ENCODE measurements at regions not wholly inside any gene's neighbourhood (a gene's known extent, or its start where the extent isn't known, plus 50 kb on each side); places are given as distances from the start of the nearest gene placed in this dataset.
"Not testable (repeated sequence)": the region's sequence is repeated elsewhere in the genome, so short reads cannot be mapped to it uniquely, and the experiment has no call there.

DNA sequence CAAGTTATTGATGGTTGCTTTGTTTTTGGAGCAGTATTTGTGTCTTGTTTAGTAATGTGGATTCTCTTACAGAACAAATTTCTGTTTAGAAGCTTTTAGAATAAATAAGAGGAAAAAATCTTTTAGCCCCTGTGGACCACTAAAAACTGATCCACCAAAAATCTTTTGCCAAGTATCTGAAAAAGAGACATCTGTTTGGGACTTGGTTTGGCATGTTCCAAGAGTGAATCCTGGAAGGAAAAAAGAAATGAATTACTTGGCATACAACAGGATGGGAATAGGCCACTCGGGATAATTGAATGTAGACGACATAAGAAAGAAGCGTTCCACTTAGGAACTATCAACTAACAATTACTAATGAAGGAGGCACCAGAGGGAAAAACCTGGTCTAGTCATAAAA lies 1350.1 kb upstream of the C9orf72 start:
- no peak for DNase-seq (ENCODE audit: low spot score)

DNA sequence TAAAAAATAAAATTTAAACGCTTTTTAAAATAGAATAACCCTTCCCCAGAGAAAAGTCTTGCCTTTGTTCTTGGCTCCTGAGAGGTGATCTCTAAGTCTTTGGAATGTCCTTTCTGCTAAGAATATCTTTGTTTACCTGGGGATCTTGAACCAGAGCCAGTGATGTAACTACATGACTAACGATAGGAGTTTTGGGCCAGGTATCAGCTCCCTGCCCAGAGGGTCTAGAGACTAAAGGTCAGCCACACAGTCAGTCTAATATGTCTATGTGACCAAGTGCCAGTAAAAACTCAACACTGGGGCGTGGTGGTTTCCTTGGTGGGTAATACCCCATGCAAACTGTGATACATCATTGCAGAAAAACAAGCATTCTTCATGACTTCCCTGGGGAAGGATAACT lies 1351.9 kb upstream of the C9orf72 start:
- no peak for DNase-seq (ENCODE audit: low spot score)

DNA sequence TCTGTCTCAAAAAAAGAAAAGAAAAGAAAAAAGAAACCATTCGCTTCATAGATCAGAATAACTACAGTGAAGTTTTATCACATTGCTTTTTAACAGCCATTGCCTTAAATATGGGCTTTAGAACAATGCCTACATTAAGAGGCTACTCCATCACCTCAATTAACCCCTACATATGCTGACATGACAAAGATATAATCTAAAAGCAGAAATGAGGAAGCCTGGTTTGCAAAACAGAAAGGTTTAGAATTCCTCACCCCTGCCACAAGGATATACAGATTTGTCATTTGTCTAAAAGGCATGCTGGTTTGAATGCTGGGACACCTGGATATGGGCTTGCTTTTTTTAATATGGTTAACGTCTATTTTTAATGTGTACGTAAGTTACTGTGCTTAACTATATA lies 1353.0 kb upstream of the C9orf72 start:
- no peak for DNase-seq (ENCODE audit: low spot score)

DNA sequence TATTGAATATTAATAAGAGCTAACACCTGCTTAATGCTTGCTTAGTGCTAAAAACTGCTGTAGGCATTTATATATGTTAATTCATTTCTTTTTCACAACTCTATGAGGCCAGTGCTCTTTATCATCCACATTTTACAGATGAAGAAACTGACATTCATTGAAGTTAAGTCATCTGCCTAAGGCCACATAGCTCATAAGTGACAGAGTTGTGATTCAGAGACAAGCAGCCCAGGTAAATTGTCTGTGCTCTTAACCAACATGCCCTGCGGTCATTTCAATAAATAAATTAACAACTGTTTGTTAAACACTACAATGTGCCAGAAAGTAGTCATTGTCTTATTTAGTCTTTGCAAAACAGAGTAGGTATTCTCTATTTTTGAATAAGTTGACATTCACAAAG lies 1354.4 kb upstream of the C9orf72 start:
- no peak for DNase-seq (ENCODE audit: low spot score)

DNA sequence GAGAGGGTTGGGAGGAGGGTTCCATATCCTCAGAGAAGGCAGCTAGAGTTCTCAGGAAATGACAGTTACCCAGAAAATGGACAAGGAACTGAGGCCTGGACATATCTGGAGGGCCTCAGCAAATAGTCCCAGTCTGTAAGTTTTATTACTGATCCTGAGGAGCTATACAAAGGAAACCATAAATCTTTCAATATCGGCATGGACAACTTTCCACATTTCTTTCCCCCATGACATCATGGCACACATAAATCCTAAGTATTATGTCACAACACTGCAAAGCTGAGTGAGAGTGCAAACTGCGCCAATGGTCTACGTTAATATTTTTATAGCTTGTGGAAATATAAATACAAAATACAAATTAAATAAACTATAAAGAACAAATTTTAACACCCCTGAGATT lies 1356.2 kb upstream of the C9orf72 start:
- DNase-seq (ENCODE audit: low spot score), result no peak

DNA sequence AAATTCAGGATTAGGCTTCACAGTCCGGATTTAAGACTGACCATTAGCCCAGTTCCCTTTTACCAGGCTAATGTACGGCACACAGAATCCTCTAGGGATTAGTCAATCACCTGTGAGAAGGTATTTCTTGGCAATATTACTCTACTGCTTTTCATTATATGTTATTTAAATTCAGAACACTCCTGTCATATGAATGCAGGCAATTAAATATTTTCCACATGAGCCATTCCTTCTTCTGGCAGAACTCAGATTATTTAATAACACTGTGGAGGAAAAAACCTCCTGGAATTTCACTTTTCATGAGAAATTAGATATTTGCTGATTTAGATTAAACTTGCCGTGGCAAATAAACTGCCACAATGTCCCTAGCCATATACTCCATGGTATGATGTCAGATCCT lies 1357.5 kb upstream of the C9orf72 start:
- no peak for DNase-seq (ENCODE audit: low spot score)

DNA sequence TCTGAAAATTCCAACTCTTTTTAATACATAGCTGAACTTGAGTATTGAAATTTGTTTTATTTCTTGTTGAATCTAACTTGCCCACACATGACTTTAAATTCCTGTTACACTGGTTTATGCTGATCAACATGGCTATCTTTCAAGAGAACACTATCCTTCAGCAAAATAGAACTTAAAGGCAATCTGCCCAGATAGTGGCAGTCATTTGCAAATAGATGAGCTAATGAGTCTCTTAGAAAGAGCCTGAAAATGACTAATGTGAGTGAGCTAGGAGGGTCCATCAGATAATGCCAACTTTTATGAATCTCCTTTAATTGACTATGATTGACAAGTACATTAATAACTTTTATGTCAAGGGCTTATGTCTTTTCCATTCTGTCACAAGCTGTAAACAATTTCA lies 1360.8 kb upstream of the C9orf72 start:
- DNase-seq (ENCODE audit: low spot score), result no peak

DNA sequence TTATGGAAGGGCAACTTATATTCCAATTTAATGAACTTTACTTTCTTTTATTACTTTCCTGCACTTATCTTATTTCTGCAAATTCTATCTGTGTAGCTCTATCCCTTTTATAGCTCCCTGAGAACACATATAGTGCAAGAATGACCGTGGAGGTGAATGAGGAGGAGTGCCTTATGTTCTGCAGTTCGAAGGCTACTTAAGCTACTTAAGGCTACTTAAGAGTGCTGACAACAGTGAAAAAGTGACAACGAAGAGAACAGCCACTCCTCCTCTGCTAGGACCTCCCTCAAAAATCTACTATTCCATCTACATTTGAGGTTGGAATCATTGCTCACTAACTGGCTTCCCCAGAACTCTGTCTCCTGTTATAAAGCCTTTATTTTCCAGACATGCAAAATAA lies 1365.7 kb upstream of the C9orf72 start:
- DNase-seq (ENCODE audit: low spot score), result no peak

DNA sequence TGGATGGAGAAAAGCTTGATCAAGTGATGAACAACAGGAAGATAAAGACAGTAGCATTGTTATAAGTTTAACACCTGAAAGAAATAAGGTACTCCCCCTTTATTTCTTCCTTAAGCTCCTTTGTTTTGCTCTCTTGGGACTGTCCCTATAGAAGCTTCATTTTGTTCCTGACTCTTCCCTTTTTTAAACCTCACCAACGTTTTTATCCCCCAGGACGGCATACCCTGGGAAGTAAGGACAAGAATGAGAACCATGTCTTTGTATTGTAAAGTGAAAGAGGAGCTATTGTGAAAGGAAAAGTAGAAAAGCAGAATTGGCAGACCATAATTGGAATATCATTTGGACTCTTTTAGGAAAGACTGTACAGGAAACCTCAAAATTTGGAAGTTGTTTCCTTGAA lies 1368.6 kb upstream of the C9orf72 start:
- DNase-seq (ENCODE audit: low spot score), result no peak

DNA sequence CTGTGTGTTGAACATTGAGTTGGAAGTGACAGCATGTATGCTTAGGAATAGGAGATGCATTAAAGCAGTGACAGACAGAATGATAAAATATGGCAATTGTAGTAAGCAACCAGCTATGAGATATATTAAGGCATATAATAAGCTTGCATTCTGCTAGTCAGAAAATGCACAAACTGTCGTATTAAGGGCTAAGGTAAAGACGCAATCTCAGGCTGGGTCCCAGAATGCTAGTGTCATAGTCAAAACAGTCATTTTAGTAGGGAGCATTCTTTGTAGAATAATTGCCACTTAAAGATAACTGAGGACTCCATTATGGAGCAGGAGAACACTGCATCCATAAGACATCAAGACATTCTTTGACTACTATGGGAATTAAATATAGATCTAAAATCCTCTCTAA lies 1369.7 kb upstream of the C9orf72 start:
- DNase-seq (ENCODE audit: low spot score), result no peak

DNA sequence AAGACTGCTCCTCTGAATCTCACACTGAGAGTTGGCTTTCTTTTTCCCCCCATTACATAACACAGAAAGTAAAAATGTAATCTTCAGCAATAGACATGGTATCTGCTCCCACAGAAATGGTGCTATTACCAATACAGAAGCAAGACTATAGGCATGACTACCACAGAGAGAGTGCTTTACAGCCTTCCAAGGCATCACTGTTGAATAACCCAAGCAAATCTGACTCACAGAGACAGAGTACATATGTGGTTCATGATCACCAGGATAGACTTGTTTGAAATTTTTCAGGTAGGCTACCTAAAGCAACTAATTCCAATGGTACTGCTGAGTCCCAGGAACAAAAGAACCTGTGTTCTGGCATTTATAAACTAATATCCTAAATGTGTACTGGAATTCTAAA lies 1373.4 kb upstream of the C9orf72 start:
- DNase-seq (ENCODE audit: low spot score), result no peak

DNA sequence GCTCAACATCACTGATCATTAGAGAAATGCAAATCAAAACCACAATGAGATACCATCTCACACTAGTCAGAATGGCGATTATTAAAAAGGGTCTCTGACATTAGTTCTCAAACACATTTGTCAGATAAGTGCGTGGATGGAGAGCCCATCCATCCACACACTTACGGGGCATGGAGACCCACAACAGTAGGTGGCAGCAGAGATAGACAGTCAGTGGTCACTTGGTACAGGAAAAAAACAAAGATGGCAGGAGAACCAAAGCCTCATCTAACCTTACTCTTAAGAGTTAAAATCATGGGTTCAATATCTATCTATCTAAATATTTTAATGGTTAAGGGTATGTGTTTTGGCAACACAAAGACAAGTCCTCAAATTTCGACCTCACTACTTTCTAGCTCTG lies 1378.7 kb upstream of the C9orf72 start:
- DNase-seq (ENCODE audit: low spot score), result no peak

DNA sequence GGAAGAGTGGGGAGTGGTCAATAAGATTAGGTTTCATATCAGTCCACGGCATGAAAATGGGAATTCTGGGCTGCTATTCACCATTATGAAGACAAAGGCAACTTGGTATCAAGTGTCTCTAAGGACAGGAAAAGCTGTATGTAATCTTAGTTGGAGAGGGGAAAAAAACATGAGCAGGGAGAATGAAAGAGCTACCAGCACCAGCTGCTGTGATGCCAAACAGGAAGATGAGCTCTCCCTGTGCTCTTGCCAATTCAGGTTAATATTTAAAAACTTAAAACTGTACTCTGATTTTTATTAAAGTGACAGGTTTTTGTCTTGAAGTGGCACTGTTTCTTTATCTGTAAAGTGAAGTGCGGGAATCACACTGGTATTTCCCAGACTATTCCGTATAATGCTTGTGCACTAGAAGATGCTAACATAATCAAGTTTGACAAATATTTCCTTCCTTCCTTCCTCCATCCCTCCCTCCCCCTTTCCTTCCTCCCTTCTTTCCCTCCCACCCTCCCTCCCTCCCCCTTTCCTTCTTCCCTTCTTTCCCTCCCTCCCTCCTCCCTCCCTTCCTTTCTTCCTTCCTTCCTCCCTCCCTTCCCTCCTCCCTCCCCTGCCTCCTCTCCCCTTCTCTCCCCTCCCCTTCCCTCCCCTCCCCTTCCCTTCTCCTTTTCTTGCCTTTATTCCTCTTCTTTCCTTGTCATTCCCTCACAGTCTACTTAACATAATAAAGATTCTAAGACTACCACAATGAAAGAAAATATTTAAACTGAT lies 1383.0 kb upstream of the C9orf72 start:
- DNase-seq (ENCODE audit: low spot score), result no peak

DNA sequence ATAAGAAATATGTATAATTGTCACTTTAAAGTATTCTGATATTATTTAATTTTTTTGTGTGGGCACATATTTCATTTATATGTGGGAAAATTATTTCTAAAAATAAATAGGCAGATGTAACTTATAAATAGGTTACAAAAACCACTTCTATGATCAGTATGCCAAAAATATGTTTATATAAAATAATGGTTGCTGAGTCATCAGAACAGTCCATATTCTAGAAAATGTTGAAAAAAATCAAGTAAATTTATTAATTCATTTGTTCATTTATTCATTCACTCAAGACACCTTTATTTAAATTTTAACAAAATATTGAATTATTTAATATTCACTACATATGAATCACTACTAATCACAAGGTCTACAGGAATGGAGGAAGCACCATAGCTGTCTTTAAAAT lies 1387.3 kb upstream of the C9orf72 start:
- no peak for DNase-seq (ENCODE audit: low spot score)

DNA sequence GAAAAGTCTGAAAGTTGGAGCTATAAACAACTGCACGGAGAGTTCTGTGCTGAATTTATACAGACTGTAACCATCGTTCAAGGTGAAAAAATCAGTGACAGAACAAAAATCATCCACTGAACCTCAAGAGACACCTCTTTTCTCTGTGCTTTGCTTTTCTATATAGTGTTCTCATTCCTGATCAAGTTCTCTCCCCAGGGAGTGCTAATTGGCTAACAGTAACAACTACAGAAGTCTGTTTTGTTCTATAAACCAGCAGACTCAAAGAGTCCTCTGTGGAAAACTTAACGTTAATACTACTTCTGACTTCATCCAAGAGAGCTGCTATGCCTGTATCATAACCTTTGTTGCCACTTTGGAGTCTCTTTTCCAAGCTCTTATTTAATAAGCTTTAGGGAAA lies 1388.3 kb upstream of the C9orf72 start:
- no peak for DNase-seq (ENCODE audit: low spot score)

DNA sequence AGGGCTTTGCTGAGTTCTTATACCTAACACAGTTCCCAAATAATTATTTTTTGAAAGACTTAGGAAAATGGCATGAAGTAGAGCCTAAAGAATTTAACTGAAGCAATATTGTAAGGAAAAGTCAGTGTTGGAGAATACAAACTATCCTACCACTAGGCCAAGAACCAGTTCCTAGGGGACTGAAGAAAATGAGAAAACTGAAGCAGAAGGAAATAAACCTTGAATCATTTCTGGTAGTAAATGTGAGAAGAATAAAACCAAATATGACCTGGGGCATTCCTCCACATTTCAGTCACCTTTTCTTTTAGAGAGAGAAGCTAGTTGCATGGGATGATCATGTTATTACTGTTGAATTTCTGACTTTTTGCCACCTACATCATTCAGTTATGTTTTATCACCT lies 1393.9 kb upstream of the C9orf72 start:
- no peak for DNase-seq (ENCODE audit: low spot score)

DNA sequence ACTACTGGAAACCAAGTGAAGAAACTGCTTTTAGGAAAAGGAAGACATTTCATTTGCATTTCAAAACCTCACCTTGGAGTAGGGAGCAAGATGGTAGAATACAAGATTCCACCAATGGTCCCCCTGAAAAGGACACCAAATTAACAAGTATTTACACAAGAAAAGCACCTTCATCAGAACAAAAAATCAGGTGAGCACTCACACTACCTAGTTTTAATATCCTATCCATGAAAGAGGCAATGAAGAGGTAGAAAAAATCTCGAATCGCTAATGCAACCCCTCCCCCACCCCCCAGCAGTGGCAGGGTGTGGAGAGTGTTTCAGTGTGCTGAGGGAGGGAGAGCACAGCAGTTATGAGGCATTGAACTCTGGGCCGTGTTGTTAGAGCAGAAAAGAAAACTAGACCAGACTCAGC lies 1397.0 kb upstream of the C9orf72 start:
- DNase-seq (ENCODE audit: low spot score), result no peak

DNA sequence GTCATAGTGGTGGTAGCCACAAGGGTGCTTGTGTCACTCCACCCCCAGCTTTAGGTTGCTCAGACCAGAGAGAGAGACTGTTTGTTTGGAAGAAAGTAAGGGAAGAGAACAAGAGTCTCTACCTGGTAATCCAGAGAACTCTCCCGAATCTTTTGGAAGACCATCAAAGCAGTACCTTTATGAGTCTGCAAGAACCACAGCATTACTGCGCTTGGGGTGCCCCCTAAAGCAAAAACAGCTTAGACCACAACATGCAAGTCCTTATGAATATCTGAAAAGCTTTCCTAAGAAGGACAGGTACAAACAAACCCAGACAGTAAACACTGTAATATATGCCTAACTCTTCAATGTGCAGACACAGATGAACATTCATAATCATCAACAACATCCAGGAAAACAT lies 1398.6 kb upstream of the C9orf72 start:
- DNase-seq (ENCODE audit: low spot score), result no peak

DNA sequence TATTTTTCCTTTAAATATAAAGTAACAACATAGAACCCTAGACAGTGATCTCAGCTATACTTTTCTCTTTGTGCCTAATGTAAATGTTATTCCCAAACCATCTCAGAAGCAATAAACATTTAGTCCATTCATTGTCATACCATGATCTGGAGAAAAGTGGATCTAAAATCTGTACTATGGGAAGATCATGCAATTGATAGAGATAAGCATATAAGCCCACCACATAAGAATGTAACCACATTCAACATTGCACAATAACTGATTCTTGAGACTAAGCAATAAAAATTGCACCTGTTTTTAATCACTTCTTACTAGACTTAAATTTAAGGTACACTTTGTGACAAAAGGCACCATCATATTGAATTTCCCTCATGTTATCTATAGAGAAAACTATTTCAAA lies 1403.0 kb upstream of the C9orf72 start:
- no peak for DNase-seq (ENCODE audit: low spot score)

DNA sequence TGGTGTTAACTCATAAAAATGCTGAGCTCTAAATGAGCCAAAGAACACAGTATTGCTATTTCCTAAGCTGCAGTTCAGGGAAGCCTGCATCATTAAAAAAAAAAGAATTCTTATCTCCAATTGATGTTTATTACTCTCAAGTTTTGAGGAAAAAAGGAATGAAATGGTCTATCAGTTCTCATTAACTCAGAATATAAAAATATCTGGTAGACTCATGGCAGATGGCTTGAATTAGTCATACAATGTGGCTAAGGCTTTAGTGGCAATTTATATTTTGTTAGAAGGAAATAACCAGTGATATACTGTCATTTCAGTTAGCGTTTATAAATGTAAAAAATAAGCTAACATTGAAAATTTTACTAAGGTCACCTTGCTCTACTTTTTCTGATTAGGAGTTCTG lies 1403.4 kb upstream of the C9orf72 start:
- DNase-seq (ENCODE audit: low spot score), result no peak

DNA sequence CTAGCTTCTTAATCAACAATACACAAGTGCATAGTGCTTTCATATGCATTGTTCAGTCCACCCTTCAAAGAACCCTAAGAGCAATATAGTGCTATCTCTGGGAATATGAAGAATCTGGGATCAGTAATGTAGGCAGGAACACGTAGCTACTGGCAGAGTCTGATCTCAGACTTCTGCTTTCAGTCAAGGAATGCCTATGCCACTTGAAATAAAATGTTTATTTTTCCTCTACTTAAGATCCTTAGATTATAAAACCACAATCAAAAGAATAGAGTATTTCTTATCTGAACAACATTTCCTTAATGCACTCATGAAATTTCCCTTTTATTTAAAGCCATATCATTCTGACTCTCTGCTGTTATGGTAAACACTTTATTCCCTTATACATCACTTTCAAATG lies 1407.8 kb upstream of the C9orf72 start:
- no peak for DNase-seq (ENCODE audit: low spot score)

DNA sequence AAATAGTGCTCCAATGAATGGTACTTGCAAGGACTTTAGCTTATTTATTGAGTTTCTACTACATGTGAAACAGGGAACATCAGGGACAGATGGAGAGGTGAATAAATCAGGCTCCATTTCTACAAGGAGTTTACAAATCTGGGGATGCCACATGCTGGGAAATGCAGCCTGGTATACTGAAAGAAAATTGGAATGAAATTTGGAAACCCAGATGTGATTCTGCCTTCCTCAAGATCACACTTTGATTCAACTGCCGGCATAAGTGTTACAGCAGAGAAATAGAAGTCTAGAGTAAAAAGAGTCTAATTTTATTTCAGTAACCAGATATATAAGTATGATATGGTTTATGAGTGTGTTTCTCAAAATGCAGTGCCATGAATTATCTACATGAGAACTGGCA lies 1408.4 kb upstream of the C9orf72 start:
- no peak for DNase-seq (ENCODE audit: low spot score)

DNA sequence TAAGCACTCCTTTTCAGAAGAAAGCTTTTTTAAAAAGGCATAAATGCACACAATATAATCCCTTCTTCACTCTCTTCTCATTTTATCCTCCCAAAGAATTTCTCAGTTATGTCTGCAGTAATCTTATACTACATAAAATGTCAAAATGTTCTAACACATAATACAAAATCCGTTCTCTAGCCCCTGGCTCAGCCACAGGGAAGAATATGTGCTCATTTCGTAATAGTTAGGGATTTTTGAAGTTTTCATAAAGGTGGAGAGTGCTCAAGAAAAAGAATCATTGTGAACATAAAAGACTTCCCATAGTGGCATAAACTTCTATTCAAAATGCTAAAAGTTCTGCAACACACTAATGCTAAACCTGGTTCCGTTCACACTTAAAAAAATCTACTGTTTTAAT lies 1410.7 kb upstream of the C9orf72 start:
- no peak for DNase-seq (ENCODE audit: low spot score)

DNA sequence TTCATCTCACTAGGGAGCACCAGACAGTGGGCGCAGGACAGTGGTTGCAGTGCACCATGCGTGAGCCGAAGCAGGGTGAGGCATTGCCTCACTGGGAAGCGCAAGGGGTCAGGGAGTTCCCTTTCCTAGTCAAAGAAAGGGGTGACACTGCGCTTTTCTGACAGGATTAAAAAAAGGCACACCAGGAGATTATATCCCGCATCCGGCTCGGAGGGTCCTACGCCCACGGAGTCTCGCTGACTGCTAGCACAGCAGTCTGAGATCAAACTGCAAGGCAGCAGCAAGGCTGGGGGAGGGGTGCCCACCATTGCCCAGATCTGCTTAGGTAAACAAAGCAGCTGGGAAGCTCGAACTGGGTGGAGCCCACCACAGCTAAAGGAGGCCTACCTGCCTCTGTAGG lies 1416.7 kb upstream of the C9orf72 start:
- not testable (repeated sequence) for DNase-seq (ENCODE audit: low spot score)

DNA sequence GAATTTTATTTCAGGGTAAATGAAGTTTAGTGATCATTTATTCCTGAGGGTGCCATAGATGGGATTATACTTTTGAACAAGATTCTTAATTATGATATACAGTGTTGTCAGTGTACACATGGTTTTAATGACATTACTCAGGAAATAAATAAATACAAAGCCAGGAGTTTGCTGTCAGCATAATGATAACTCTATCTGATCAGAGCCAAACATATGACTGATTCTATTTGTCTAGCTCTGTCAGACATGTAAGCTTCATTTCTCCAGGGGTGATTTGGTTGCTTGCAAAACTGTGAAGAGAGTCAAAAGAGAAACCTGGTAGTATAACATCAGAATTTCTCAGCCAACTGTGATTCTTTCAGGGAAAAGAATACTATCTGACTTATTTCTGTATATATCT lies 1425.8 kb upstream of the C9orf72 start:
- no peak for DNase-seq (ENCODE audit: low spot score)

All from LoVo (cell line).